Stimulated activated CD4-positive, alpha-beta T cell treated with anti-CD3 and anti-CD28 coated beads, TNF-alpha, amount 100 ng/mL, for 1 hour (primary cell): ENCODE measurements at regions not wholly inside any gene's neighbourhood (a gene's known extent, or its start where the extent isn't known, plus 50 kb on each side); places are given as distances from the start of the nearest gene placed in this dataset.

Experiments
- DNase-seq, 3 donors: peaks; one replicate each; pipeline ENCODE4 v3.0.0-alpha.2; 2020; ENCODE audit warnings: low read depth in 3 of 3, low spot score in 1 of 3

- DNase-seq, result no peak
Observed at GRCh38 chr1:82923931-82924330, 1075.0 kb downstream of the TTLL7 start.

- no peak for DNase-seq
Observed at GRCh38 chr1:82921759-82922158, 1077.2 kb downstream of the TTLL7 start.

GRCh38 chr1:82920418-82921248, 1078.3 kb downstream of the TTLL7 start:
- no peak for DNase-seq

- no peak for DNase-seq
Observed at GRCh38 chr1:82919837-82920236, 1079.1 kb downstream of the TTLL7 start.

- DNase-seq, result no peak
Observed at GRCh38 chr1:82907313-82907712, 1091.6 kb downstream of the TTLL7 start.

GRCh38 chr1:82903626-82904025, 1095.3 kb downstream of the TTLL7 start:
- DNase-seq, result no peak

- DNase-seq, result no peak
Observed at GRCh38 chr1:82901561-82901960, 1097.4 kb downstream of the TTLL7 start.

GRCh38 chr1:82901118-82901517, 1097.8 kb downstream of the TTLL7 start:
- DNase-seq, result no peak

GRCh38 chr1:82899017-82899416, 1098.3 kb downstream of the ADGRL2 start:
- no peak for DNase-seq

GRCh38 chr1:82897549-82897948, 1096.8 kb downstream of the ADGRL2 start:
- no peak for DNase-seq

GRCh38 chr1:82896036-82896435, 1095.3 kb downstream of the ADGRL2 start:
- DNase-seq, result no peak

GRCh38 chr1:82894635-82895034, 1093.9 kb downstream of the ADGRL2 start:
- DNase-seq, result no peak

- no peak for DNase-seq
Observed at GRCh38 chr1:82893712-82894470, 1093.2 kb downstream of the ADGRL2 start.

GRCh38 chr1:82880506-82880905, 1079.8 kb downstream of the ADGRL2 start:
- DNase-seq, result no peak

- no peak for DNase-seq
Observed at GRCh38 chr1:82879701-82880305, 1079.1 kb downstream of the ADGRL2 start.

- no peak for DNase-seq
Observed at GRCh38 chr1:82875170-82875569, 1074.4 kb downstream of the ADGRL2 start.

- no peak for DNase-seq
Observed at GRCh38 chr1:82874041-82874440, 1073.3 kb downstream of the ADGRL2 start.

GRCh38 chr1:82870332-82870731, 1069.6 kb downstream of the ADGRL2 start:
- no peak for DNase-seq

GRCh38 chr1:82867781-82868180, 1067.0 kb downstream of the ADGRL2 start:
- DNase-seq, result no peak

- no peak for DNase-seq
Observed at GRCh38 chr1:82861749-82862148, 1061.0 kb downstream of the ADGRL2 start.

GRCh38 chr1:82858031-82858430, 1057.3 kb downstream of the ADGRL2 start:
- no peak for DNase-seq

GRCh38 chr1:82849460-82849859, 1048.7 kb downstream of the ADGRL2 start:
- DNase-seq, result no peak
